ENCODE measurements at regions not wholly inside any gene's neighbourhood (a gene's known extent, or its start where the extent isn't known, plus 50 kb on each side); places are given as distances from the start of the nearest gene placed in this dataset.

- DNase-seq (ENCODE audit: low read depth): no peak
These were observed 310.0 kb upstream of the PCDH10 start for GRCh38 chr4:132839070-132839469.

- no peak for DNase-seq (ENCODE audit: low read depth)
These were observed 289.2 kb upstream of the PCDH10 start for GRCh38 chr4:132859929-132860328.

- DNase-seq (ENCODE audit: low read depth): no peak
These were observed 288.1 kb upstream of the PCDH10 start for GRCh38 chr4:132860976-132861375.

DNA sequence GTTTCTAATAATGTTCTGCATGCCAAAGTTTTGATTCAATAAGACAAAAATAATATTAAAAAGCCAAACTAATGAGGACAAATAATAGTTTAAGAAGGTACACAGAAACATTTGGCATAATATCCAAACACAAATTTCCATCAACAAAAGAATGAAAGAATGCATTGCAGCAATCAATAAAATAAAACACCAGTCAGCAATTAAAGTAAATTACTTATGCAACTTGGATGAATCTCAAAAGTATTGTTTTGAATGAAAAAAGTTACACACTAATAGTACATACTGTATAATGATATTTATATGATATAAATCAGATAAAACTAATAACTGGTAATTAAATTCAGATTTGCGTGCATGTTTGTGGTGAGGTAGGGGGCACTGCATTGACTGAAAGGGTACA, 285.5 kb upstream of the PCDH10 start:
- DNase-seq (ENCODE audit: low read depth): no peak

DNA sequence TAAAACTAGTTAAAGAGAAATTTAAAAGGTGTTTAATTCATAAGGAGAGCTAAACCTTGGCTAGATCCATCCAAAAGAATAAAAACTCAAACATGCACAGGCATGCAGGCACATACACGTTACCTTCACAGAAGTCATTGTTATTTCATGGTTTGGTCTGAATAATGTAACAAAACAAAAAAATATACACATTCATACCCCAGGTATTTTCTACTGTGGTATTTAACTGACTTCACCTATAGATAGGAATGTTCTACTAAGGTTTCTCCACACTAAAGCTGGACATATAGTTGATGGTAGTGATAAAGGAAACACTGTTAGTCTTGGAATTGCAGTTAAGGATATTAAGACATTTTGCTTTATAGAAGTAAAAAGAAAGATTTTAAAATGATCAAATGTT, 283.6 kb upstream of the PCDH10 start:
- DNase-seq (ENCODE audit: low read depth): no peak

DNA sequence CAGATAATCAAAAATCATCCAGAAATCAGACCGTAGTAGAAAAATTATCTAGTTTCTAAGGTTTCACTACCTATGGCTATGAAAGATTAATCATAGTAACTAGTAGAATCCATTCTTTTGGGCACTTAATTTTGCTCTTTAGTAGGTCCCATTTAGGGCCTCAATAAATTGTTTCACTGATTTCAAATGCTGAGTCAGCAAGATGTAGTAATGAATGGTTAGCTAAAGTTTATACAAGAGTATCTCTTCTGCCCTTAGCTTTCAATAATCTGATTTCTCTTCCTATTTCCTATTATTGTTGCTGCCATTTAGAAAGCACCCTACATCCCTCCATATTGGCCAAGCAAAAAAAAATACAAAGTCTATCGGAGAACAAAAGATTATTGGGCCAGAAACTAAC, 283.2 kb upstream of the PCDH10 start:
- DNase-seq (ENCODE audit: low read depth): no peak

DNA sequence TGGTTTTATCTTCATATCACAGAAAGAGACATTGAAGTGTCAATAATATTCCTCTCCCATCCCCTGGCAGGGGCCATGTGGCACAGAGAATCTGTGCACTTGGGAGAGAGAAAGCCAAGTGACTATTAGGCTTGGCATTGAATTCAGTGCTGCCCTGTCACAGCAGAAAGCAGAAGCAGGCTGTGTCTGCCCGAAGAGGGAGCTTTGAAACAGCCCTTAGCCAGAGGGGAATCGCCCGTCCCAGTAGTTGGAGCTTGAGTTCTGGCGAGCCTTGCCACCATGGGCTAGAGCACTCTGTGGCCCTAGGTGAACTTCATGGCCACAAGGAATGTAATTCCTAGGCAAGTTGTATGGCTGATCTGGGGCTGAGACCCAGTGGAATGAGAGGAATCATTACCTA, 282.5 kb upstream of the PCDH10 start:
- no peak for DNase-seq (ENCODE audit: low read depth)

DNA sequence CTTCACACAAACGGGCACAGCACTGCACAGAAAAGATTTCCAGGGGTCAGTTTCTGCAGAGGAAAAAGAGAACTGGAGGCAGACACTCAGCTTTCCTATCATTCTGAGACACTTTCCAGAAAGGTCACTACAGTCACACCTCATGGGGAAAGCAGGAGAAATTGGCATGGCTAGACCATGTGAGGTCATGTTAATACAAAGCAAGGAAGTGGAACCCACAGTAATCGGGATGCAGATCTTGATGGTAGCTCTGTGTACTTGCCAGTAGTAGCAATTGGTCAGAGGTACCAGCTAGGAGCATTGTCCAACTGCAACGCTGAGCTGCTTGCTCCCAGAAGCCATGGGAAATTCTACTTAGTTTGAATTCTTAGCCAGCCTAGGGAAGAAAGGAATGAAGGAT, 255.3 kb upstream of the PCDH10 start:
- no peak for DNase-seq (ENCODE audit: low read depth)

DNA sequence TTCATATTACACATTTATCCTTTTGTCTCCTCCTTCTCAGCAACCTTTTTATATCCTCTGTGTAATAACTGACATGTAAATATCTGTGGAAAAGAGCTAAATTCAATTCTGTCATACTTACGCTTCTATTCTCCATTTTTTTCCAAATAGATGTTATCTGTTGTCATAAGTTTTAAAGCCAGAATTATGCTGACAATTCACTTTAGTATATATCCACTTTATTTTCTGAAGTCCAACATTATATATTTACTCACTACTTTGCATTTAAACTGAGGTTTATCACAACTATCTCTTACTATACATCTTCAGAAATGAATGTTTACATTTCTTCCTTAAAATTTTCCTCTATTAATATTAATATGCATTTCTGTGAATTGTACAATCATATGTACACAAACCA, 247.9 kb upstream of the PCDH10 start:
- DNase-seq (ENCODE audit: low read depth): no peak

DNA sequence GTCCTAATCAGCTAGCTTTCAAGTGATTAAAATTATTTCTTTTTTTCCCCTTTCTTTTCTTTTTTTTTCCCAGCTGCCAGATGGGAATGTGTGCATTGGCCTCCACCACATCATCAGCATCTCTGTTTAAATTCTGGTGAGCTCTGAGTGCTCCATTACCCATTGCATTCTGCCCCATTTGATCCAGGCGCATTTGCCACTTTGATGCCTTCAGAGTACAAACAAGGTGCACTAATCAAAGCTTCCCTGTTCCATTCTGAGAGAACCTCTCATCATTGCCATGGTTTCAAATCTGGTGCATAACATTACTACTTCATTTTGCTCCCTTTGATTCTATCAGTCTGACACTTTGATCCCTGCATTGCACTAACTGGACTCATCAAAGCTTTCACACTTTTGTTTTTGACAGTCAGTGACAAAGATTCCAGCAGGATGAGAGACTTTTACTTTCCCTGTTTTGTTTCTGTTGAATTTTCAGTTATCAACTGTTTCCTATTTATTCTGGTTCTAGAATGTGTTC, 238.8 kb upstream of the PCDH10 start:
- DNase-seq (ENCODE audit: low read depth): no peak

DNA sequence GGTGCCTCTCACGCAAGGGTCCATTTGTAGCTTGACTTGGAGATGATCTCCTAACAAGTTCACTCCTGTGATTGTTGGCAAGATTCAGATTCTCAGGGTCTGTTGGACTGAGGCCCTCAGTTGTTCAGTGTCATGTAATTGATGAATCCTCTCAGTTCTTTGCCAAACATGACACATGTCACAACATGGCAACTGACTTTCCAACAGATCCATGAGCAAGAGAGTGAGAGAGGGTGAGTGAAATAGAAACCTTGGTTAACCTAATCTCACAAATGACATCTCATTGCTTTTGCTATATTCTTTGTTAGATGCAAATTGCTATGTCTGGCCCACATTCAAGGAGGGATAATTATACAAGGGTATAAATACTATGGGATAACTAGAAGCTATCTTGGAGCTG, 231.0 kb upstream of the PCDH10 start:
- DNase-seq (ENCODE audit: low read depth): no peak

GRCh38 chr4:132923516-132923915, 225.6 kb upstream of the PCDH10 start:
- no peak for DNase-seq (ENCODE audit: low read depth)

- no peak for DNase-seq (ENCODE audit: low read depth)
These were observed 214.2 kb upstream of the PCDH10 start for GRCh38 chr4:132934911-132935310.

DNA sequence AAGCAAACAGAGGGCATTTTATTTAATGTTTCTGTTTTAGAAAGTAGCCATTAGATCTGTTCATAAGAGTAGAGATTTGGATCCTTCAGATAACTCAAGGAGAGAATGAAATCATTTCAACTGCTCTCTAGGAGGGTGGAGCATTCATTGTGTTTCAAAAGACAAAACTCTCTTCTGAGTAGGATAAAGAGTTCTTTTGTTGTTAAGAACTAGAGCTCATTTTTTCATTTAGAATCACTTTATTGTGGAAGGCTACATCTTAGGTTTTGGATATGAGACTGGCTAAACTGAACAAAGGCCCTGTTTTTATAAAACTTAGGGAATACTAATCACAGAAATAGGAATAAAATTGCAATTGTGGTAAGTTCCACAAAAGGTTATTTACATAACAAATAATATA, 193.9 kb upstream of the PCDH10 start:
- DNase-seq (ENCODE audit: low read depth): no peak

- no peak for DNase-seq (ENCODE audit: low read depth)
These were observed 192.1 kb upstream of the PCDH10 start for GRCh38 chr4:132956962-132957361.

GRCh38 chr4:132958457-132959263, 190.4 kb upstream of the PCDH10 start:
- no peak for DNase-seq (ENCODE audit: low read depth)

- no peak for DNase-seq (ENCODE audit: low read depth)
These were observed 167.5 kb upstream of the PCDH10 start for GRCh38 chr4:132981611-132982010.

- DNase-seq (ENCODE audit: low read depth): no peak
These were observed 166.9 kb upstream of the PCDH10 start for GRCh38 chr4:132982151-132982550.

DNA sequence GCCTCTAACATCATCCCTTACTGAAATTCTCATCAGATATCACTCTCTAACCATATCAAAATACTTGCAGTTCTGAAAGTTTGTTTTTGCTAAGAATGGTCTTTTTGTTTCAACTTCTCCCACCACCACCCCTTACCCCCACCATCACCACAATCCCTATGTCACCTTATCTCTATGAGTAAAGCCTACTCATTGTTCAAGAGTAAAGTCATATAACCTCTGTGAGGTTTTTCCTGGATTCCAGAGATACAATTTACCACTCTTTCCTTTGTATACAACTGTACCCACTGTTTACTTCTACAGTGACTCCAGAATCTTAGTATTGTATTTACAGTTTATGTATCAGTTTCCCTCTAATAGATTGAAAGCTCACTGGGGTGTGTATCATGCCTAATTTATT, 158.0 kb upstream of the PCDH10 start:
- no peak for DNase-seq (ENCODE audit: low read depth)

DNA sequence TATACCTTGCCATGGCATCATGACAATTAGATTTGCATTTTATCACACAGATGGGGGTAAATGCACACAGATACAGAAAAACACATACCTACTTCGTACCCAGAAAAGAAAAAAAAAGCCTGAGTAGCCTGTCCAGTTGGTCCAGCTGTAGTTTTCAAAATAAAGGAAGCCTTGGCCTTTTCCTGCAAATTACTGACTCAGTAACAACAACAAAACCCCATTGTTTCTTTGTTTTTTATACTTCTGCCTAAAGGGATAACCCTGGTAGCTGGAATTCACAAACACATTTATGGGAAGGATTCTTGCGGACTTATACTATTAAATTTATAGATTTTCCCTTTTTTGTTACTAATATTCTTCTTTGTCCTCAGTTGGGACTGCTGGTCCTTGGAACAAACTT, 156.4 kb upstream of the PCDH10 start:
- DNase-seq (ENCODE audit: low read depth): no peak

- DNase-seq (ENCODE audit: low read depth): no peak
These were observed 150.4 kb upstream of the PCDH10 start for GRCh38 chr4:132998585-132999230.

DNA sequence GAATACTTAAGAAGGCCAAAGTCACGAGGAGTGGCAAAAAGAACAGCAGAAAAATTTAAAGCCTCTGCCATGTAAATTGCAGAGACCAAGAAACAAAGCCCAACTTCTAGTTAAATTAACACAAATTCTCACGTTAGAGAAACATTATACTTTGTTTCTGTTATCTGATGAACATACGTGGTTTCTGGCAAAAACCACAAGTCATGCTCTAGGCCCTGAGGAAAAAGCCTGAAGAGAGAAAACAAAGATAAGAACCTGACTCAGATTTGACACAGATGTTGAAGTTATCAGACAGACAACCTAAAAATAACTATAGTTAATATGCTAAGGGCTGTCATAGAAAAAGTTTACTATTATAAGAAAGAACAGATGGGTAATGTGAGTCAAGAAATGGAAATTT, 149.1 kb upstream of the PCDH10 start:
- no peak for DNase-seq (ENCODE audit: low read depth)

DNA sequence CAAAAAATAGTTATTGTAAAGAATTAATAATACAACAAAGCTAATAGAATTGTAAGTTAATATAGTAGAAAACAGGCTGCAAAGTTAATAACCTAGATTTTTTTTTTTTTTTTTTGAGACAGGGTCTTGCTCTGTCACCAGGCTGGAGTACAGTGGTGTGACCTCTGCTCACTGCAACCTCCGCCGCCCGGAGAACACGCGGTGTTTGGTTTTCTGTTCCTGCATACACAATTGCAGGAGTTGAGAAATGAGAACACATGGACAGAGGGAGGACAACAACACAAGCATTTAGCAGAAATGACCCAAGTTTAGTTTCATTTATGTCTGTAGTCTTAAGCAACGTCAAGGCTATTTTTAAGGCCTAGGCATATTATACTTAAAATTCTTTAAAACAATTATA, 145.9 kb upstream of the PCDH10 start:
- no peak for DNase-seq (ENCODE audit: low read depth)

Measured in forelimb muscle (tissue), 1 donor.